Endodermal cell (in vitro differentiated cells): ENCODE measurements at regions not wholly inside any gene's neighbourhood (a gene's known extent, or its start where the extent isn't known, plus 50 kb on each side); places are given as distances from the start of the nearest gene placed in this dataset.

Experiments
- DNase-seq: peaks from one replicate; pipeline ENCODE4 v3.0.0-alpha.2; 2017
- H3K27ac ChIP-seq: 2 replicates; pipeline ENCODE4 v1.5.1; 2013; ENCODE audit warnings: mild to moderate bottlenecking, low read depth, low read length, moderate library complexity
- H3K27me3 ChIP-seq: 2 replicates; pipeline ENCODE4 v1.6.1; 2013; ENCODE audit warnings: mild to moderate bottlenecking, low read length, moderate library complexity; ENCODE audit not compliant: insufficient read depth, control insufficient read depth, poor library complexity, severe bottlenecking
- H3K36me3 ChIP-seq: 2 replicates; pipeline ENCODE4 v1.7.0; 2013; ENCODE audit warnings: mild to moderate bottlenecking, low read length, moderate library complexity; ENCODE audit not compliant: control insufficient read depth, insufficient read depth
- H3K4me1 ChIP-seq: one replicate; pipeline ENCODE4 v1.7.0; 2013; ENCODE audit warnings: low read length; ENCODE audit not compliant: control insufficient read depth, insufficient read depth
- H3K4me3 ChIP-seq: 2 replicates; pipeline ENCODE4 v1.5.1; 2013; ENCODE audit warnings: mild to moderate bottlenecking, low read length, moderate library complexity
- H3K9ac ChIP-seq: 2 replicates; pipeline ENCODE4 v1.6.1; 2013; ENCODE audit warnings: mild to moderate bottlenecking, low read length, moderate library complexity; ENCODE audit not compliant: poor library complexity, severe bottlenecking; ENCODE audit errors: extremely low read depth
- H3K9me3 ChIP-seq: 2 replicates; pipeline ENCODE4 v1.6.1; 2013; ENCODE audit warnings: mild to moderate bottlenecking, low read length, moderate library complexity; ENCODE audit not compliant: control insufficient read depth
- H3K27ac Mint-ChIP-seq: 2 replicates; pipeline ENCODE4 v1.8.0; 2020; ENCODE audit warnings: mixed read lengths
- H3K27me3 Mint-ChIP-seq: 2 replicates; pipeline ENCODE4 v1.8.0; 2021; ENCODE audit warnings: mild to moderate bottlenecking, mixed read lengths; ENCODE audit not compliant: insufficient read depth
- H3K36me3 Mint-ChIP-seq: 2 replicates; pipeline ENCODE4 v1.8.0; 2020; ENCODE audit warnings: low read depth, mixed read lengths
- H3K4me1 Mint-ChIP-seq: 2 replicates; pipeline ENCODE4 v1.8.0; 2020; ENCODE audit warnings: mixed read lengths
- H3K4me3 Mint-ChIP-seq: 2 replicates; pipeline ENCODE4 v1.8.0; 2020; ENCODE audit warnings: mild to moderate bottlenecking, moderate library complexity, mixed read lengths
- H3K9me3 Mint-ChIP-seq: 2 replicates; pipeline ENCODE4 v1.8.0; 2020; ENCODE audit warnings: mild to moderate bottlenecking, mixed read lengths
- WGBS, 2 experiments: methylation state at CpG; one replicate each; pipeline versions ENCODE4 v1.1.5 to v1.1.7; 2013; ENCODE audit warnings: missing lambda C conversion rate in 2 of 2, mixed read lengths in 1 of 2; ENCODE audit not compliant: insufficient coverage in 1 of 2, insufficient read length in 1 of 2; 5-methylcytosine and 5-hydroxymethylcytosine counted together
- TF ChIP-seq, protein P1 (sequence below): fragments of 200-600 bp; sonication (generic); conservative IDR thresholded peaks from 2 replicates; pipeline ENCODE4 v1.5.0; 2021; ENCODE audit warnings: antibody characterized with exemption, mild to moderate bottlenecking

DNA sequence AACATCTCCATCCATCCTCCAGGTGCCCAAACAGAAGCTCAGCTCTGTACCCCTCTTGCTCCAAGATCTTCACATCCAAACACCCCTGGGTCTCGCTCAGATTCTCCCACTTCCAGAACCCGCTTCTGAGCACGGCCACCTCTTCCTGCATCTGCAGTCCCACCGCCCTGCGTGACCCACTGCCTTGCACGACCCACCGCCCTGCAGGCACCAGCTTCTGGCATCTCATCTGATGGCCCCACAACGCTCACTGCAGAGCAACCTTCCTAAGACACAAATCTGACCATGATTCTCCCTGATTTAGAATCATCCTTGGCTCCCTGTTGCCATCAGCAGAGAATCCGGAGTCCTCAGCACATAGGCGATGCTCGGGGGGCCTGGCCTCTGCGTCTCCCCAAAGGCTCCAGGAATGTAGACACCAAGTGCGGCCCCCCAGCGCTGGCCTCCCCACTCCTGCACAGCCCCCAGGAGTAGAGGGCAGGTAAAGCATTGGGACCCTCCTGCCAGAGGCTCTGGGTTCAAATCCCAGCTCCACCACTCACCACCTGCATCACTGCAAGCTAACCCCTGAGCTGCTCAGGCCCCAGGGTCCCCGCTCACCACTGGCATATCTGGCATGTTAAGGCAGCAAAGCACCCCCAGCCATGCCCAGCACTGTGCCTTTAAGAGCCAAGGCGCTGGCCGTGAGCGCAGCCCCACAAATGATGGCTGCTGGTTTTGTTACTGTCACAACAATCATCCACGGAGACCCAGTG is 459.3 kb downstream of the BRD1 start:
- no peaks in the 10 kb centered on the region for H3K9me3 ChIP-seq
- TF ChIP-seq, protein P1, sequence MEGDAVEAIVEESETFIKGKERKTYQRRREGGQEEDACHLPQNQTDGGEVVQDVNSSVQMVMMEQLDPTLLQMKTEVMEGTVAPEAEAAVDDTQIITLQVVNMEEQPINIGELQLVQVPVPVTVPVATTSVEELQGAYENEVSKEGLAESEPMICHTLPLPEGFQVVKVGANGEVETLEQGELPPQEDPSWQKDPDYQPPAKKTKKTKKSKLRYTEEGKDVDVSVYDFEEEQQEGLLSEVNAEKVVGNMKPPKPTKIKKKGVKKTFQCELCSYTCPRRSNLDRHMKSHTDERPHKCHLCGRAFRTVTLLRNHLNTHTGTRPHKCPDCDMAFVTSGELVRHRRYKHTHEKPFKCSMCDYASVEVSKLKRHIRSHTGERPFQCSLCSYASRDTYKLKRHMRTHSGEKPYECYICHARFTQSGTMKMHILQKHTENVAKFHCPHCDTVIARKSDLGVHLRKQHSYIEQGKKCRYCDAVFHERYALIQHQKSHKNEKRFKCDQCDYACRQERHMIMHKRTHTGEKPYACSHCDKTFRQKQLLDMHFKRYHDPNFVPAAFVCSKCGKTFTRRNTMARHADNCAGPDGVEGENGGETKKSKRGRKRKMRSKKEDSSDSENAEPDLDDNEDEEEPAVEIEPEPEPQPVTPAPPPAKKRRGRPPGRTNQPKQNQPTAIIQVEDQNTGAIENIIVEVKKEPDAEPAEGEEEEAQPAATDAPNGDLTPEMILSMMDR = no peak
- no peaks in the 10 kb centered on the region for H3K9me3 Mint-ChIP-seq
- no peaks in the 10 kb centered on the region for H3K36me3 Mint-ChIP-seq
- 90 to 94% methylated on average over 13 to 19 of the region's 19 CpGs for WGBS, 2 experiments
- no peaks in the 10 kb centered on the region for H3K27me3 Mint-ChIP-seq
- H3K4me3 ChIP-seq = no peak overlapping the region
- no peaks in the 10 kb centered on the region for H3K36me3 ChIP-seq
- H3K9ac ChIP-seq = no peak overlapping the region
- H3K4me1 ChIP-seq = no peaks in the 10 kb centered on the region
- H3K27ac Mint-ChIP-seq = no peak overlapping the region
- H3K4me1 Mint-ChIP-seq = peaks cover 5% of the 10 kb centered on the region
- no peak overlapping the region for H3K27ac ChIP-seq
- H3K4me3 Mint-ChIP-seq = no peak overlapping the region
- DNase-seq = no peak
- no peaks in the 10 kb centered on the region for H3K27me3 ChIP-seq

DNA sequence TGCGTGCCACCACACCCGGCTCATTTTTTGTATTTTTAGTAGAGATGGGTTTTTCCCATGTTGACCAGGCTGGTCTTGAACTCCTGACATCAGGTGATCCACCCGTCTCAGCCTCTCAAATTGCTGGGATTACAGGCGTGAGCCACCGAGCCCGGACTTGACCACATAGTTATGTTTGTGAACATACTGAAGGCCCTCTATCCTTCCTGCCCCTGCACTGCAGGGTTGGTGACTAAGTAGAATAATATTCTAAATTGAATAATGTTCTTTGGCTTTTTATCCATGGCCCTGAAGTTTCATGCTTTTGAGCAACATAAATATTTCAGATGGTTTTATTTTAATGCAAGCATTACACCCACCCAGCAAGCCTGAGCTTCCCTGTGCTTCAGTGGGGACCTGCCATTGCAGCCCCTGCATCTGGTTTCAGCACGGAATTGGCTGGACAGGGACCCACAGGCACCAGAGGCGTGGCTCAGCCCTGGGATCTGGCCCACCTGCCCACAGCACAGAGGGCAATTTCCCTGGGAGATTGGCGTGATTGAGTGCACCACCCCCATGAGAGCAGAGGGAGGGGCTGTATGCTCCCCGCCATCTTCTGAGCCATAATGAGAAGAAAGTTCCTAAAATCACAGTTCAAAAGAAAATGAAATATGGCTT is 460.5 kb downstream of the BRD1 start:
- DNase-seq = no peak
- no peaks in the 10 kb centered on the region for H3K27me3 ChIP-seq
- no peaks in the 10 kb centered on the region for H3K9me3 ChIP-seq
- H3K9ac ChIP-seq = no peak overlapping the region
- TF ChIP-seq, protein P1 = no peak
- Mint-ChIP-seq H3K36me3 (no peaks in the 10 kb centered on the region), H3K27ac (no peak overlapping the region), H3K4me1 (no peaks in the 10 kb centered on the region), H3K4me3 (no peak overlapping the region), H3K27me3 (no peaks in the 10 kb centered on the region), H3K9me3 (no peaks in the 10 kb centered on the region)
- no peak overlapping the region for H3K27ac ChIP-seq
- H3K4me3 ChIP-seq = no peak overlapping the region
- H3K36me3 ChIP-seq = no peaks in the 10 kb centered on the region
- WGBS, 2 experiments = 80 to 83% methylated on average over 7 to 10 of the region's 10 CpGs
- H3K4me1 ChIP-seq = no peaks in the 10 kb centered on the region

DNA sequence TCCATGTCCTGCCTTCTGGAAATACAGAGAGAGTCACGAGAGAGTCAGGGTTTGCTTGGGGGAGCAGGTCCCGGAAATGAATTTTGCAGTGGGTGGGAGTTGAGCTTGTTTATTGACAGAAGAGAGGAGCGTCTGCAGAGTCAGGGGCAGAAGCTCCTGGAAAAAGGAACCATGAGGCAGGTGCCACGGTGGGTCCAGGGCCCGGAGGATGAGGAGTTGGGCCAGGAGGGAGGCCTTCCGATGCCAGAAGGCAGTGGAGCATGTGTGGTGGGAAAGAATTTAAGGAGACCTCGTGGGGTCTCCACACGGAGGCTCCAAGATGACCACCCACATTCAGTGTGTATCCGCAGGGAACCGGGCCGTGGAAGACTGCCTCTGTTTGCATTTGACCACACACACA is 461.2 kb downstream of the BRD1 start:
- no peak overlapping the region for H3K27ac Mint-ChIP-seq
- H3K27me3 Mint-ChIP-seq = no peaks in the 10 kb centered on the region
- H3K36me3 Mint-ChIP-seq = no peaks in the 10 kb centered on the region
- WGBS, 2 experiments = 89 to 100% methylated on average over 3 to 9 of the region's 11 CpGs
- H3K9me3 ChIP-seq = no peaks in the 10 kb centered on the region
- no peaks in the 10 kb centered on the region for H3K9me3 Mint-ChIP-seq
- H3K4me3 Mint-ChIP-seq = no peak overlapping the region
- no peaks in the 10 kb centered on the region for H3K36me3 ChIP-seq
- TF ChIP-seq, protein P1 = no peak
- H3K27ac ChIP-seq = no peak overlapping the region
- no peaks in the 10 kb centered on the region for H3K4me1 ChIP-seq
- no peak overlapping the region for H3K9ac ChIP-seq
- H3K4me3 ChIP-seq = no peak overlapping the region
- DNase-seq = no peak
- H3K4me1 Mint-ChIP-seq = no peaks in the 10 kb centered on the region
- no peaks in the 10 kb centered on the region for H3K27me3 ChIP-seq
